NCI-H2227 (cell line): ENCODE measurements at regions not wholly inside any gene's neighbourhood (a gene's known extent, or its start where the extent isn't known, plus 50 kb on each side); places are given as distances from the start of the nearest gene placed in this dataset.
"Not testable (repeated sequence)": the region's sequence is repeated elsewhere in the genome, so short reads cannot be mapped to it uniquely, and the experiment has no call there.

Experiments used
- DNase-seq: peaks from one replicate; lab custom pipeline; 2025; ENCODE audit not compliant: unreplicated experiment; lab: John Stamatoyannopoulos, UW

DNA sequence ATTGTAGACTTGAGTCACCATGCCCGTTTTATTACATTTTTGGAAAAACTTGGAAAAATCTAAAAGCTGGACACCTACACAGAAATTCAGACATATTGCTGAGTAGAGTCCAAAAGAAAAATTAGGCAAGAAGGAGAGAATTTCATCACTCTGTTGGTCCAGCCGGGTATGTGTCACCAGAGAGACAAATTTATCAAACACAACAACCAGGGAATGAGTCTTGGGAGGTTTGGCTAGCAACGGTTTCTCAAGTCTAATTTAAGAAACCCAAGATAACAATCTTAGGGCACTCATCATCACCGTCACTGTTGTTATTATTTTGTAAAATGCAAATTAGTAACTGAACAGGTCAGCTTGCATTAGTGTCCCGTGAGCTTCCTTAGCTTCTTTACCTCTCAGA is 197.5 kb upstream of the C2CD4B start:
- DNase-seq, result no peak

DNA sequence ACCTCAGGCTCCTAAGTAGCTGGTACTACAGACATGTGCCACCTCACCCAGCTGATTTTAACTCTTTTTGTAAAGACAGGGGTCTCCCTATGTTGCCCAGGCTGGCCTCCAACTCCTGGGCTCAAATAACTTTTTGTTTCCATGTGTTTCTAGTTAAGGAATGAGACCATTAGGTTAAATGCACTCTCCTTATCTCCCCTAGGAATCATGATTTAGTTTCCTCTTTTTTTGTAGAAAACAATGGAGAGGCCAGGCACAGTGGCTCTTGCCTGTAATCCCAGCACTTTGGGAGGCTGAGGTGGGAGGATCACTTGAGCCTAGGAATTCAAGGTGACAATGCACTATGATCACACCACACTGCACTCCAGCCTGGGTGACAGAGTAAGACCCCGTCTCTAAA is 198.8 kb upstream of the C2CD4B start:
- DNase-seq, result no peak

DNA sequence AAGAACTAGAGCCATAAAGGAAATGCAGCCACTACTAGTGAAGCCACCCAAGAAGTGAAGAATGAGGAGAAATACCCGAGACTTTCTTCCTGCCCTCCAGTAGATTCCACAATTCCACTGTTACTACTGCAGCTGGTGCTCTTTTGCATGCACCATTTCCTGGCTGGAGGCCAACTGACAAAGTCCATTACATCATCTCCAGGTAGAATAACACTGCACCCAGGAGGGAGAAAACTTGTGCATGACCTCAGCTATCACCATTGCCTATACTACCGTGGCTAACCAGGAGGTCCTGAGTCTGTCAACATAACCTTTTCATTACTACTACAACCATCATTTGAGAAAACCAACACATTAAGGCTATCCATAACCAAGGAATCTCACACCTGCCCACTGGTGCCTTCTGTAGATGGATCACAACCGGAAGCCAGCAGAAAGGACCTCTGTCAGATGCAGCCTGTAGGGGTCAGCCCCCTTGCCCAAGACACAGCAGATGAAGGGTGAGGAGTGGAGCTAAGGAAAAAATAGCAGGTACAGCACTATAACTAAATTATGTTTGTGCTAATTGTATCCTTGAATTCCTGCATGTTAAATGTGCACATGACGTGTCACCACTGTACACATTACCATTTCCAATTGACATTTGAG is 200.8 kb upstream of the C2CD4B start:
- DNase-seq, result no peak

DNA sequence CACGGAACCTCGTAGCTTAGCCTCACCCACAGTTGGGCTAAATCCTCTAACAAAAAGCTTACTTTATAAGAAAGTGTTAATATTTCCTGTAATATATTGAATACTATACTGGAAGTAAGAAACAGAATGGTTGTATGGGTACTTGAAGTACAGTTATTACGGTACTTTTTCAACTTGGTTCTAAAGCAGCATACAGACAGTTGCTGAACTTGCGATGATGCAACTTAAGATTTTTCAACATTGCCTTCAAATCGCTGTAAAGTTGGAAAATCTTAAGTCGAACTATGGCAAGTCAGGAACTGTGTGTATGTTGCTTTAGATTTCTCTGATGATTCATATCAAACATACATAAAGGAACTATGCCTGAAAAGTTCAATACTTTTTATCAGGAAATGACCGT is 204.4 kb upstream of the C2CD4B start:
- no peak for DNase-seq

DNA sequence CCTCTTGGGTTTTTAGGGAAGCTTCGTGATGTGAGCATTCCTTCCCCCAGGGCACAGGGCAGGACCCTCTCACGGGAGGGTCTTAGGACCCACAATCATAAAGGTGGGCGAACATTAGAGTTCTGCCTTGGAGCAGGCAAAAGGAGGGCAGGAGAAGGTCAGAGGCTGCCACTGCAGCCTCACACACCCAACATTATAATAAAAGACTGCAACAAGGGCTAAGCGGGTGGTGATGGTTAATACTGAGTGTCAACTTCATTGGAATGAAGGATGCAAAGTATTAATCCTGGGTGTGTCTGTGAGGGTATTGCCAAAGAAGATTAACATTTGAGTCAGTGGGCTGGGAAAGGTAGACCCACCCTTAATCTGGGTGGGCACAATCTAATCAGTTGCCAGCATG is 206.6 kb upstream of the C2CD4B start:
- not testable (repeated sequence) for DNase-seq

DNA sequence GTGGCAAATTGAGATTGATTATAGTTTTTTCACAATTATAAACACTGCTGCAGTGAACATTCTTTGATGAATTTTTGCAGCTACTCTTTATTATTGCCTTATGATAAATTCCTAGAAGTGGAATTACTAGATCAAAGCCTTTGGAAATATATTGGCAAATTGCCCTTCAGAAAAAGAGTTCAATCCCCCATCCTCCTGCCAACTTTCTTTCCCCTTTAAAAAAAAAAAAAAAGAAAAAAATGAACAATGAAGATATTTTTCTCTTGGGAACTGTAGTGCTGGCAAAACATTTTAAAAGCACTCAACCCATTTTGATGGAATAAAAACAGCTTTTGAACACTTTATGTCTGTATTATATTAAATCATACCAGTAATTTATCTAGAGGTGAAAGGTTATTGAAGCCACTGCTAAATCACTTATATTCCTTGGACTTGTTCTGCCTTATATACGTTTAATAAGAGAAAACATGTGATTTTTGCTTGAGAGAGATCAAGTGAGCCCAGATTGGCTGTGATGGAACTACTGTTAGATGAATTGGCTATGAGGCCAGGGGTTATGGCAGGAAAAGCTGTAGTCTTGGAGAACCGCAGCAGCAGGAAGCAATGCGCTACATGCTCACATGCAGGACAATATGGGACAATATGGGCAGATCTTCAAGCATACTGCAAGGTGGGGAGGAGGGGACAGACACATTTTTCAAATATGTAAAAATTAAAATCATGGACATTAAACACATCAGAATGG is 212.8 kb upstream of the C2CD4B start:
- peak; percentile 9 for DNase-seq

DNA sequence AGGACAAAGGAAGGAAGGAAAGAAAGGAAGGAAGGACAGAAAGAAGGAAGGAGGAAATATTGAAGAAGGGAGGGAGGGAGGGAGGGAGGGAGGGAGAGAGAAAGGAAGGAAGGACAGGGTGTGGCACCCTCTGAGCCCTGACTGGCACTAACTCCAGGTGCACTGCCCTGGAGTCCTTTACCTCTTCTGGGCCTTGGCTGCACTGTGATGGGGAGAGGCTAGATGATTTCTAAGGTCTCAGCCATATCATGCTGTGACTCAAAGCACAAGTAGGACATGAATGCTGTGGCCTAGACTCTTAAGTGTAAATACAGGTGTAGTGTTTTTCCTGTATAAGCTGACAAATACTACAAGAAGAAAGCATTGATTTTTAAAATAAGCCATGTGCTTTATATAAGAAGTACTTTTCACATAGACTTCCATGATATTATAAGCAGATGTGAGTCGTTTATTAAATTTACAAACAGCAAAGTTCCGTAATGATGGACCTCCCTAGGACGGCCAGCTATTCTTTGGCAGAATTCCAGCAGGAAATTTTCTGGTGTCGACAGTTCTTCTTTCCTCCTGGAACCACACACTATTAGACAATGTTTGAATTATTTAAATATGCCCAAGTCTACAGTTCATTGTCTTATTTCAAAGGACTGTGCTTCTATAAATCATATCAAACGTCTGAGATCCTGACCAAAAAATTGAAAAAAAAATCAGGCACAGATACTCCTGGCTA is 213.8 kb upstream of the C2CD4B start:
- DNase-seq, result no peak

DNA sequence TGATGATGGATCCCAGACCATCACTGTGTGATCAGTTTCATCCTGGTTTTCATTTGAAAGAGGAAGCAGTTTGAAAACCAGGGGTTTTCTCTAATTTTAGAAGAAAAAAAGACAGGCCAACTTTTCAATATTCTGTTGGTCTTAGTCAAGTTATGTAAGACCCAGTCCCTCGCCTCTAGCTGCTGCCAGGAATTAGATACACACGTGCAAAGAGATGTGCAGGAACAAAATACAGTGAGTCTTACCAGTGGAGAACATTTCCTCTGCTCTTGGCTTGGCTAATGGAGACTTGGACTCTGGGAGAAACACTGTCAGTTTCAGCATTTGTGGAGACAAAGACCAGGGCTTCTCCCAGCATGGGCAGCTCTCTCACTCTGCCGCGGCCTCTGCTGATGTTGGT is 214.9 kb upstream of the C2CD4B start:
- DNase-seq, result no peak

DNA sequence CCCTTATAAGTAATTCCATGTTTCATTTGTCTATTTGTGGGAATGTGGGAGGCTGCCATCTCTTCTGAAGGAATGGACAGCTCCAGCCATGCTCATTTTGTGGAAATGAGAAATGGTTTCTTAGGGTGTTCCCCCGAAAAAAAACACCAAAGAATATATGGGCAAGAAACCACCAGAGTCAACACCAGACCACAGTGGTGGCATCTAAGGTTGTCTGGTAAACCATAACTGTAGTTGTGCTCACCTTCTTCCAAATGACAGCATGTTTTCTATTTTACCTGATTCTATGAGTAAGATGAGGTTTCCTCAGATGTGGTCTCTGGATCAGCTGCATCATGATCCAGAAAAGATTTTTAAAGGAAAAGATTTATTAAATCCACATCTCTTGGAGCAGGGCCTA is 217.0 kb upstream of the C2CD4B start:
- no peak for DNase-seq

DNA sequence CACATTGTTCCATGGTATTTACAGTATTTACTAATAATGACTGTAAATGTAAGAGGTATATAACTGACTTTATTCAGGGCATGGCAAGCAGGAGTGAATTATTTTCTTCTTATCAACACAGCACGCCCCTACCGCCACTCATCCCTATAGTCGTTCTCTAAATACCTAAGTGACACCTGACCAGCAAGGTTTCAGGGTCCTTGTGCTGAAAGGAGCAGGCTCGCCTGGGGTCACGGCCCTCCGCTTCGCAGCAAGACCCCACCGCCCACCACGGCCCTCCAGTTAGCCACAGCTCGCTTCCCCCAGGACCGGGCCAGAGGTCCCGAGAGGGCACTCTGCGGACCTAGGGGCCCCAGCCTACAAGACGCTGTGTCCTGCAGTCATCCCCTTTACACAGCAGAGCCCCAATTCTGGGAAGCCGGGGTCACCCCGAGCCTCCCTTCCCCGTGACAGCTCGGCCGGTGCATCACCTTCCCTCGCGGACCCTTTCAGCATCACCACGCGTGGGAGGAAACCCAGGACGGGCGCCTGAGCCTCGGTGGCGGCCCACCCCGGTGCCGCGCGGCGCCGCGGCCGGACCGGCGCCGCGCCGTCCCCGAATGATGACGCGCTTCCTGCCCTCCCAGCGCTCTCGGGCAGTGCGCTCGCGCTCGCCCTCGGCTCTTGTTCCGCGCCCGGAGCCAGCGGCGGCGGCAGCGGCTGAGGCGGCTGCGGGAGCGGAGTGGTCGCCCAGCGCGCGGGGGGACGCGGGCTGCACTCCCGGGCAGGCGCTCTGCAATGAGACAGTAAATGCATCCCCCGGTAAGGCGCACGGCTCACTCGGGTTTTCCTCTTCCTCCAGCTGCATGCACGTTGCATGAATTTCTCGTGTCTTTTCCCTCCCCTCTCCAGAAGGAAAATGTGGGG is 225.1 kb upstream of the C2CD4B start, which contains the start of gene TLN2:
TLN2 (plus strand) TSS at position 666 of the 906 bp plus-strand sequence.
- DNase-seq, result peak; percentile 82

DNA sequence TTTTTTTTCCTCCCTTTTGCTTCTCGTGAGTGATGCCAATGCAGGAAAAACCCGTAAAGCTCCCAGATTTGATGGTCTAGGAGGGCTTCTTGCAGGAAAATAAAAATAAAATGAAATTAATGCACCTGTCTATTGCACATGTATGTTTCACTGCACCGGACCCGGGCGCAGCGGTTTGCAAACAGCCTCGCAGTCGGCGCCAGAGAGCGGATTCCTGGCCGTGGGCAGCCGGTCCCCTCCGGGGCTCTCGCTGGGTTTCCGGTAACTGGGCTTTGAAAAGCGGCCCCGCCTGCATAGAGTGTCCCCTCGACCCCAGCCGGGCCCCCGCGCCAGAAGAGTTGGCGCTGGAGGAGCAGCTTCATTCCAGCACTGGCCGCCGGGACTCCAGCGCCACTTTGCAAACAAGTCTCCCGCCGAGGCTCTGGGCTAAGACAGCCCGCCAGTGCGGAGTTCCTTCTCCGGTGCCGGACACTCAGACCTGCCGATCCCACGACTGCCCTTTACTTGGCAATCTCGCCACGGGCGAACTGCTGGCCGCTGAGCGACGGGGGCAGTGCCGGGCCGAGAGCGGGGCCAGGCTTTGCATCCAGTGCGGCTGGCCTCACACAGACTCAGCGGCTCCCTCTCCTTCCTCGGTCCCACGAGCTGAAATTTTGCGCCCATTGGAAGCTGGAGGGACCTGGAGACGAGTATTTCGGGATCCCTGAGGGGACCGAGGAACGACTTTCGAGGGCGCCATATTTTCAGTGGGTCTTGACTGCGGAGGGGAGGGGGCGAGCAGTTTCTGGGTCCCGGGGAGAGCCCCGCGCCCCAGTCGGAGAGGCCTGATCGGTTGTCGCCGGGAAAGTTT is 225.9 kb upstream of the C2CD4B start:
- peak; percentile 34 for DNase-seq

DNA sequence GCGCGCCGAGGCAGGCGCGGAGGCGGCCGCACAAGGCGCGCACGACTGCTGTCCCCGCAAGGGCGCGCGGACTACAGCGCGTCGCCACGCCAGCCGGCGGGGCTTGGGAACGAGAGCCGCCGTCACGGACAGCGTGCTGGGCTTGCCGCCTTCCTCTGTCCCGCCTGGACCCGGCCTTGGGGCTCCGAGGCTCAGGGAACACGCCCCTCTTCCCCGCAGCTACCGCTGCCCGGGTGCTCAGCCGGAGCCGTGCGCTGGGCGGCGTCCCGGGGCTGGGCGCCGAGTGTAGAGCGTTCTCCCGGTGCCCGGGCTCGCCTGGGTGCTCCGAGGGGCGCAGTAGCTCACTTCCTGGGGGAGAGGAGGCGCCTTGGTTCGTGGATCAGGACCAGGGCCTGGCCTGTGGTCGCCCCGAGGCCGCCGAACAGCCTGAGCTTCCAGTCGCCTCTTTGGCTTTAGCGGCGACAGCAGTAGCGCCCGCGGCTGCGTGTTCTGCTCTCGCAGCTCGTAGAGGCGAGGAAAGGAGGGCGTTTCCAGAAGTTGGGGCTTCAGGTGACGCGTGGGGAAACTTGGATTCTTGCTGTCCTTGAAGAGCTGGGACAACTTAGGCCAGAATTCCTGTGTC is 226.7 kb upstream of the C2CD4B start:
- peak; percentile 45 for DNase-seq

DNA sequence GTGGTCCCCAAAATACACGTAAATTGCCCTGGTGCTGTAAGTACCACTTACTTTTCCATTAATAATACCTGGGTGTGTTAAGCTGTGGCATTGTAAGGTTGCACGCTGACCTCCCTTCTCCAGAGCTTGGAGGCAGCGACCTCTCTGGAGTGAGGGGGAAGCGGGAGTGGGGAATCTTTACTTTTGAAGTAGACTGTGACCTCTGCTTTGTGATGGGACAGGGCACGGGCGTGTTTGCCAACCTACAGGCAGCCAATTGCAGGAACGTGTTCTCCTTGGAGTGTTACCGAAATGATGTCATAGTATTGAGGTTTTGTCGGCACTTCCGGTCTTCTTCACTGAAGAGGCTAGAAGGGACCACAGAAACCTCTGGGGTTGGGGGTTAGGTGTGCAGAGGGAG is 227.3 kb upstream of the C2CD4B start:
- DNase-seq, result no peak

DNA sequence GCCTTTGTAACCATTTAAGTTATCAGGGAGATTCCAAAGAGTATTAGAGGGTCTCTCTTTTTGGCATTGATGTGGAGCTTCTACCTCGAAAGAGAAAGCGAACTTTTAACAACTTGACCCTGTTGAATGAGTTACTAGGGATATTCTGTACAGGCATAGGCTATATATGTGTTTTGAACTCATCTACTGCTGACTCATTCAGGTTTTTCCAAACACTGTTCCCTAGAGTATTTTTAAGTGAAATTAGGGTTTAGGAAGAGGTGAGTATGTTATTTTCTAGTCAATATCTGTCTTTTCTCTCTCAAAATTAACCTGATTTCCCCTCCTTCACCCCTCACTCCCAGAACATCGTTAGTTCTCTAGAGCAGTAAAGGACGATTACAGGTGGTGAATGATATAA is 228.1 kb upstream of the C2CD4B start:
- no peak for DNase-seq

DNA sequence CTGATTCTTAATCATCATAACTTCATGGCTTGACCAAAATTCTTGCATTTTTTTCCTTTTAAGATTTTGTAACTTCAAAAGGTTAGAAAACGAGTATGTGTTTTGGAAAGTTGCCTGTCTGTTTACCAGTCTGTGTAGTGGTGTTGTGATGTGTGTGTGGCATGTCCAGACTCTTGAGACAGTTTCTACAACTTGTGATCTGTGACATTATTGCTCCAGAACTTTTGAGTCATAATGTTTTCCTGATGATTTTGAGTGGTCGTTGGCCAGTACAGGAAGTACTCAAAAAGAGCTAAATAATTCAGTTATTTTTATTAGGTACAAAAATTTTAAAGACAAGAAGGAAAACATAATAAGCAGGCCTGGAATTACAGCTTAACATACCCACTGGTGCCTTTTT is 229.0 kb upstream of the C2CD4B start:
- no peak for DNase-seq

DNA sequence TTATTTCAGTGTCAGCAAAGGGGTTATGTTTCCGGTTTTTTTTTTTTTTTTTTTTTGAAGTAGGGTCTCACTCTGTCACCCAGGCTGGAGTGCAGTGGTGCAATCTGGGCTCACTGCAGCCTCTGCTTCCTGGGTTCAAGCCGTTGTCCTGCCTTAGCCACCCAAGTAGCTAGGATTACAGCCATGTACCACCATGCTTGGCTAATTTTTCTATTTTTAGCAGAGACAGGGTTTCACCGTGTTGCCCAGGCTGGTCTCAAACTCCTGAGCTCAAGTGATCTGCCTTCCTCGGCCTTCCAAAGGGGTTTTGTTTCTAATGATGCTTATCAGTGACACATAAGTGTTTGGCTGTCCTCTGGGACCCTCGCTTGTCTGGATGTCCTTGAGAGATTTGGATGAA is 235.7 kb upstream of the C2CD4B start:
- no peak for DNase-seq

DNA sequence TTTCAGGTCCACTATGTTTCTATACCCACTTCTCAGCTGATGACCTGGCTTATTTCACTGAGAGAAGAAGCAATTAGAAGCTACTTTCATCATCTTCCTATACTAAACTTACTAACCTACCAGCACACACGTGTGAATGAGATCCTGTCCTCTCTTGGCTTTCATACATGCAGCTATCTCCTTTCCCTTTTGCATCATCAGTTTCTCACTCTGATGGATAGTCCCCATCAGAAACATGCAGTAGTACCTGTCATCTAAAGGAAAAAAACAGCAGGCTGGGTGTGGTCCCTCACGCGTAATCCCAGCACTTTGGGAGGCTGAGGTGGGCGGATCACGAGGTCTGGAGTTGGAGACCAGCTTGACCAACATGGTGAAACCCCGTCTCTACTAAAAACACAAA is 237.6 kb upstream of the C2CD4B start:
- DNase-seq, result no peak

DNA sequence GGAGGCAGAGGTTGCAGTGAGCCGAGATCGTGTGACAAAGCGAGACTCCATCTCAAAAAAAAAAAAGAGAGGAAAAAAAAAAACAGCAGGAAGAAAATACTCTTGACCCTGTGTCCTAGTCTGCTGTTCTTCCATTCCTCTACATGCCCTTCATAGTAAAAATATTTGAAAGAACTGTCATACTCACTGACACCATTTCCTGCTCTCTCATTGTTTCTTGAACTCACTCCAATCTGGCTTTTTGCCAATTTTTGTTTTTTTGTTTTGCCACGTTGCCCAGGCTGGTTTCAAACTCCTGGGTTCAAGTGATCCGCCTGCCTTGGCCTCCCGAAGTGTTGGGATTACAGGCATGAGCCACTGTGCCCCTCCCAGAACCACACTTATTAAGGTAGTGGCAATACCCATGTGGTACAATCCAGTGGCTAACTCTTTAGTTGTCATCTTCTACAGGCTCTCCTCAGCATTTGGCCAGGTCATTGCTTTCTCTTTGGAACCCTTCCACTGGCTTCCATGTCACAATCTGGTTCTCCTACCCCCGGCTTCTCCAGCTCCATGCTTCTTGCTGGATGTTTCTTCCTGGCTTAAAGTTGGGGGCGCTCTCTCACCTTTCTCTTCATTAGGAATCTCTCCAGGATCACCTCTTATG is 238.2 kb upstream of the C2CD4B start:
- DNase-seq, result no peak
